Breast epithelium (tissue), 4 donors: ENCODE measurements at regions not wholly inside any gene's neighbourhood (a gene's known extent, or its start where the extent isn't known, plus 50 kb on each side); places are given as distances from the start of the nearest gene placed in this dataset.
A peak's percentile ranks its signal among the peaks of the same experiment; 100 is the strongest.

ENCODE experiments used
- DNase-seq, 2 donors: peaks; one replicate each; pipeline ENCODE4 v3.0.0-alpha.2; 2019; ENCODE audit warnings: low spot score in 2 of 2
- H3K27ac ChIP-seq, 2 donors: fragments of 200-600 bp; sonication (generic) in 1 of 2; one replicate each; pipeline ENCODE4 v1.5.1; 2016 to 2019; ENCODE audit warnings: mild to moderate bottlenecking in 1 of 2
- H3K27me3 ChIP-seq, 2 donors: fragments of 200-600 bp; sonication (generic) in 1 of 2; one replicate each; pipeline versions ENCODE4 v1.5.1 to v1.6.0; 2017 to 2019; ENCODE audit warnings: control low read depth in 1 of 2, mild to moderate bottlenecking in 1 of 2
- H3K36me3 ChIP-seq: fragments of 200-600 bp; one replicate; pipeline ENCODE4 v1.5.1; 2019
- H3K4me1 ChIP-seq, 2 donors: fragments of 200-600 bp; sonication (generic); one replicate each; pipeline ENCODE4 v1.5.1; 2016 to 2019; ENCODE audit warnings: control low read depth in 1 of 2
- H3K4me3 ChIP-seq, 3 donors: fragments of 200-600 bp; sonication (generic); 1 replicate in 2 of 3; 2 replicates in 1 of 3; pipeline ENCODE4 v1.5.1; 2016 to 2019; ENCODE audit warnings: mild to moderate bottlenecking in 3 of 3, moderate library complexity in 2 of 3
- H3K9me3 ChIP-seq, 2 donors: fragments of 200-600 bp; sonication (generic) in 1 of 2; one replicate each; pipeline ENCODE4 v1.5.1; 2016 to 2019; ENCODE audit warnings: control low read depth in 1 of 2
- CTCF ChIP-seq, 3 donors: fragments of 450-650 bp; IDR thresholded peaks; one replicate each; pipeline ENCODE4 v1.5.1; 2016 to 2017; ENCODE audit warnings: antibody characterized with exemption in 3 of 3, mild to moderate bottlenecking in 3 of 3, moderate library complexity in 3 of 3
- POLR2A ChIP-seq: fragments of 450-650 bp; IDR thresholded peaks from one replicate; pipeline ENCODE4 v1.6.1; 2016; ENCODE audit warnings: antibody characterized with exemption, mild to moderate bottlenecking, moderate library complexity
- POLR2AphosphoS5 ChIP-seq, 3 donors: sonication (generic); formaldehyde crosslinking; IDR thresholded peaks; one replicate each; pipeline ENCODE4 v1.6.1; 2017; ENCODE audit warnings: antibody characterized with exemption in 3 of 3
- intact Hi-C: fragments of 100-400 bp; cut with DNase I; formaldehyde crosslinking; loops from one replicate; pipeline ENCODE4 v1.15.1; 2023; ENCODE audit warnings: low total_unique reads

GRCh38 chr2:237150186-237150585 lies 64.5 kb downstream of the COPS8 start:
- Histone ChIP-seq H3K4me1 (no peaks in the 10 kb centered on the region), H3K4me3 (no peak overlapping the region), H3K36me3 (no peaks in the 10 kb centered on the region), H3K27me3 (no peaks in the 10 kb centered on the region), H3K9me3 (peaks cover 12 to 23% of the 10 kb centered on the region in 2 donors), H3K27ac (peak overlapping the region in 1 of 2 donors; percentile 50)
- intact Hi-C loops, result no loop called here
- no peak for TF ChIP-seq POLR2AphosphoS5 (IDR thresholded peaks at IDR 0.05)
- TF ChIP-seq POLR2A, result no peak
- TF ChIP-seq CTCF (IDR thresholded peaks at IDR 0.05), result no peak
- DNase-seq, result no peak

- no peak overlapping the region for H3K4me3 ChIP-seq
- no peaks in the 10 kb centered on the region for H3K27me3 ChIP-seq
- no peak for DNase-seq
- no peak overlapping the region for H3K27ac ChIP-seq
- H3K4me1 ChIP-seq, result no peaks in the 10 kb centered on the region
- peaks cover 10 to 21% of the 10 kb centered on the region in 2 donors for H3K9me3 ChIP-seq
- H3K36me3 ChIP-seq, result no peaks in the 10 kb centered on the region
- intact Hi-C loops, result no loop called here
- no peak for TF ChIP-seq POLR2AphosphoS5 (IDR thresholded peaks at IDR 0.05)
- no peak for TF ChIP-seq CTCF (IDR thresholded peaks at IDR 0.05)
- no peak for TF ChIP-seq POLR2A
Measured at GRCh38 chr2:237150831-237151375, 65.2 kb downstream of the COPS8 start.

GRCh38 chr2:237152361-237152760 lies 66.7 kb downstream of the COPS8 start:
- no peak for DNase-seq
- Histone ChIP-seq H3K9me3 (peaks cover 5 to 7% of the 10 kb centered on the region in 2 donors), H3K36me3 (no peaks in the 10 kb centered on the region), H3K4me3 (no peak overlapping the region), H3K4me1 (no peaks in the 10 kb centered on the region), H3K27me3 (no peaks in the 10 kb centered on the region), H3K27ac (no peak overlapping the region)
- TF ChIP-seq POLR2AphosphoS5 (IDR thresholded peaks at IDR 0.05) (no peak), CTCF (IDR thresholded peaks at IDR 0.05) (no peak), POLR2A (no peak)
- intact Hi-C loops, result no loop called here

GRCh38 chr2:237153181-237153580 lies 67.5 kb downstream of the COPS8 start:
- H3K4me3 ChIP-seq, result no peak overlapping the region
- H3K36me3 ChIP-seq, result no peaks in the 10 kb centered on the region
- no peak for DNase-seq
- H3K9me3 ChIP-seq, result no peaks in the 10 kb centered on the region
- H3K27me3 ChIP-seq, result no peaks in the 10 kb centered on the region
- H3K4me1 ChIP-seq, result no peaks in the 10 kb centered on the region
- no peak overlapping the region for H3K27ac ChIP-seq
- intact Hi-C loops, result no loop called here
- TF ChIP-seq POLR2A (no peak), CTCF (IDR thresholded peaks at IDR 0.05) (no peak)

- intact Hi-C loops, result no loop called here
- peak overlapping the region in 1 of 2 donors; percentile 30 for H3K27ac ChIP-seq
- H3K36me3 ChIP-seq, result no peaks in the 10 kb centered on the region
- no peak overlapping the region for H3K4me3 ChIP-seq
- TF ChIP-seq POLR2A, result no peak
- no peak for TF ChIP-seq POLR2AphosphoS5 (IDR thresholded peaks at IDR 0.05)
- TF ChIP-seq CTCF (IDR thresholded peaks at IDR 0.05), result peak in 2 of 3 donors; percentile 43
- H3K9me3 ChIP-seq, result no peaks in the 10 kb centered on the region
- no peaks in the 10 kb centered on the region for H3K27me3 ChIP-seq
- no peaks in the 10 kb centered on the region for H3K4me1 ChIP-seq
- DNase-seq, result no peak
Measured at GRCh38 chr2:237154082-237154638, 68.5 kb downstream of the COPS8 start.
